ENCODE measurements at regions not wholly inside any gene's neighbourhood (a gene's known extent, or its start where the extent isn't known, plus 50 kb on each side); places are given as distances from the start of the nearest gene placed in this dataset.

DNA sequence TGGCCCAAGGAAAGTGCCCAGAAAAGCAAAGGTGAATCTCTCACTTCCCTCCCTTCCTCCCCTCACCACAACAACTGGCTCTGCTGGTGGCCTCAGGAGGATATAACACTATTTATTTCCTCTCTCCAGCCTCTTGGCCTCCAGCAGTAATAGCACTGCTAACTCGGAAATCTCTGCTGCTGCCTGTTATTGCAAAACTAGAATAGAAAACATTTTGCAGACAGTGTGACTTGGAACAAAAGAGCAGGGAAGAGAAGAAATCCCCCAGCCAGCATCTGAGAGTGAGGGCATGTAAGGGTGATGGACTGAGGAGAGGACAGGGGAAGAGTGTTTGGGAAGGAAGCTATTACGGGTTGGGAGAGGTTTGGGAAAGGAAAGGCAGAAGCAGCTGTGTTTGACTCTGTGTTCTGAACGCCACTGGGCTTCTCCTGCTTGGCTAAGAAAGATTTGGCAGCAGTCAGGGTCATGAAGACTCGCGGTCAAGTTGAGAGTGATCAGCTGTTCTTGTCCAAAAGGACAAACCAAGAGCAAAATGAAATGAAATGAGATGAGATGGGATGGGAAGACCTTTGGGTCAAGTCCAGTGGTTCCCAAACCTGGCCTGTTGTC lies 81.0 kb upstream of the SNX9 start:
- TF ChIP-seq, protein P1, sequence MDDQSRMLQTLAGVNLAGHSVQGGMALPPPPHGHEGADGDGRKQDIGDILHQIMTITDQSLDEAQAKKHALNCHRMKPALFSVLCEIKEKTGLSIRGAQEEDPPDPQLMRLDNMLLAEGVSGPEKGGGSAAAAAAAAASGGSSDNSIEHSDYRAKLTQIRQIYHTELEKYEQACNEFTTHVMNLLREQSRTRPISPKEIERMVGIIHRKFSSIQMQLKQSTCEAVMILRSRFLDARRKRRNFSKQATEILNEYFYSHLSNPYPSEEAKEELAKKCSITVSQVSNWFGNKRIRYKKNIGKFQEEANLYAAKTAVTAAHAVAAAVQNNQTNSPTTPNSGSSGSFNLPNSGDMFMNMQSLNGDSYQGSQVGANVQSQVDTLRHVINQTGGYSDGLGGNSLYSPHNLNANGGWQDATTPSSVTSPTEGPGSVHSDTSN (IDR thresholded peaks at IDR 0.05) = no peak
- TF ChIP-seq, protein P2, sequence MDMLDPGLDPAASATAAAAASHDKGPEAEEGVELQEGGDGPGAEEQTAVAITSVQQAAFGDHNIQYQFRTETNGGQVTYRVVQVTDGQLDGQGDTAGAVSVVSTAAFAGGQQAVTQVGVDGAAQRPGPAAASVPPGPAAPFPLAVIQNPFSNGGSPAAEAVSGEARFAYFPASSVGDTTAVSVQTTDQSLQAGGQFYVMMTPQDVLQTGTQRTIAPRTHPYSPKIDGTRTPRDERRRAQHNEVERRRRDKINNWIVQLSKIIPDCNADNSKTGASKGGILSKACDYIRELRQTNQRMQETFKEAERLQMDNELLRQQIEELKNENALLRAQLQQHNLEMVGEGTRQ (IDR thresholded peaks at IDR 0.05) = no peak
- no peak for TF ChIP-seq FOXS1 (CRISPR knock-in tag; IDR thresholded peaks at IDR 0.05)
- TF ChIP-seq, protein P3, sequence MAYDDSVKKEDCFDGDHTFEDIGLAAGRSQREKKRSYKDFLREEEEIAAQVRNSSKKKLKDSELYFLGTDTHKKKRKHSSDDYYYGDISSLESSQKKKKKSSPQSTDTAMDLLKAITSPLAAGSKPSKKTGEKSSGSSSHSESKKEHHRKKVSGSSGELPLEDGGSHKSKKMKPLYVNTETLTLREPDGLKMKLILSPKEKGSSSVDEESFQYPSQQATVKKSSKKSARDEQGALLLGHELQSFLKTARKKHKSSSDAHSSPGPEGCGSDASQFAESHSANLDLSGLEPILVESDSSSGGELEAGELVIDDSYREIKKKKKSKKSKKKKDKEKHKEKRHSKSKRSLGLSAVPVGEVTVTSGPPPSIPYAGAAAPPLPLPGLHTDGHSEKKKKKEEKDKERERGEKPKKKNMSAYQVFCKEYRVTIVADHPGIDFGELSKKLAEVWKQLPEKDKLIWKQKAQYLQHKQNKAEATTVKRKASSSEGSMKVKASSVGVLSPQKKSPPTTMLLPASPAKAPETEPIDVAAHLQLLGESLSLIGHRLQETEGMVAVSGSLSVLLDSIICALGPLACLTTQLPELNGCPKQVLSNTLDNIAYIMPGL (CRISPR knock-in tag; IDR thresholded peaks at IDR 0.05; ENCODE audit: borderline replicate concordance) = no peak
- no peak for TF ChIP-seq ZFP36 (IDR thresholded peaks at IDR 0.05; ENCODE audit: borderline replicate concordance, partially characterized antibody)
- TF ChIP-seq HOXB13 (CRISPR knock-in tag; IDR thresholded peaks at IDR 0.05; ENCODE audit: low read depth) = no peak
- TF ChIP-seq RAD21 (conservative IDR thresholded peaks at IDR 0.05 in 1 of 2, IDR thresholded peaks at IDR 0.05 in 1 of 2) = no peak
- TF ChIP-seq, protein P4, sequence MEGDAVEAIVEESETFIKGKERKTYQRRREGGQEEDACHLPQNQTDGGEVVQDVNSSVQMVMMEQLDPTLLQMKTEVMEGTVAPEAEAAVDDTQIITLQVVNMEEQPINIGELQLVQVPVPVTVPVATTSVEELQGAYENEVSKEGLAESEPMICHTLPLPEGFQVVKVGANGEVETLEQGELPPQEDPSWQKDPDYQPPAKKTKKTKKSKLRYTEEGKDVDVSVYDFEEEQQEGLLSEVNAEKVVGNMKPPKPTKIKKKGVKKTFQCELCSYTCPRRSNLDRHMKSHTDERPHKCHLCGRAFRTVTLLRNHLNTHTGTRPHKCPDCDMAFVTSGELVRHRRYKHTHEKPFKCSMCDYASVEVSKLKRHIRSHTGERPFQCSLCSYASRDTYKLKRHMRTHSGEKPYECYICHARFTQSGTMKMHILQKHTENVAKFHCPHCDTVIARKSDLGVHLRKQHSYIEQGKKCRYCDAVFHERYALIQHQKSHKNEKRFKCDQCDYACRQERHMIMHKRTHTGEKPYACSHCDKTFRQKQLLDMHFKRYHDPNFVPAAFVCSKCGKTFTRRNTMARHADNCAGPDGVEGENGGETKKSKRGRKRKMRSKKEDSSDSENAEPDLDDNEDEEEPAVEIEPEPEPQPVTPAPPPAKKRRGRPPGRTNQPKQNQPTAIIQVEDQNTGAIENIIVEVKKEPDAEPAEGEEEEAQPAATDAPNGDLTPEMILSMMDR (IDR thresholded peaks at IDR 0.05) = no peak
- no peak for TF ChIP-seq CHD4 (IDR thresholded peaks at IDR 0.05; ENCODE audit: borderline replicate concordance)
- TF ChIP-seq TP53 (CRISPR knock-in tag; IDR thresholded peaks at IDR 0.05) = no peak
- no peak for TF ChIP-seq FOSB (CRISPR knock-in tag; IDR thresholded peaks at IDR 0.05)
- no peak for TF ChIP-seq GATA3 (IDR thresholded peaks at IDR 0.05; ENCODE audit: borderline replicate concordance)
- H3K4me3 ChIP-seq = no peak overlapping the region
- H3K4me2 ChIP-seq = no peak overlapping the region
- no peak for ATAC-seq
- no peak for FAIRE-seq
- H3K4me1 ChIP-seq = no peaks in the 10 kb centered on the region
- POLR2A ChIA-PET = no interaction called here
- H3K27ac ChIP-seq = no peak overlapping the region
- no peaks in the 10 kb centered on the region; the same call in 2 of the 3 replicates for H3K9me3 ChIP-seq
- 58% methylated on average over 5 of the region's 5 CpGs for WGBS (ENCODE audit: missing lambda C conversion rate)
- no peak for DNase-seq (ENCODE audit: low read depth in 1 of 2, low spot score in 1 of 2)
- CTCF ChIA-PET = no interaction called here

DNA sequence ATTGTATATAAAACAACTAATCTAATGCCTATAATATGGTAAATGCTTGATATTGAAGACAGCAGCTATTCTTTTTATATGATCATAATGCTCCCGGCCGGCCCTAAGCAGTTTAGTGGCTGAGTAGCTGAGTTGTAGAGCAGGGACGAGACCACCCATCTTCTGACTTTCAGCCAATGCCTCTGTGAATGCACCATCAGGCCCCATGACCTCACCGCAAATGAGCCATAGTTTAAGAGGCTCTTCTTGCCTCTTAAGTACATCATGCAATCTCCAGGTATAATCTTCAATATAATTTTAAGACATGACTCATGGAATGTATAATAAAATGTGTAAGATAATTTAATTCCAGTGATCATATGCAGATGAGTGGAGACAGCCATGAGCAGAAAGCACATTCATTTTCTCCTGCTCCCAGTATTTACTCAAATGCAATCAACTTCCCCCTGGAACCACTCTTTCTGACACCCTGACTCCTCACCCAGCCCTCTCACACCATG lies 78.9 kb upstream of the SNX9 start:
- no peak overlapping the region for H3K4me2 ChIP-seq
- ChIA-PET POLR2A (no interaction called here), CTCF (interaction anchor here (0.7 to 3.6 kb wide), 2 partner anchors 12 to 75 kb away, joined by 3 to 15 read pairs; no protein-coding TSS in a partner anchor)
- no peak for DNase-seq (ENCODE audit: low read depth in 1 of 2, low spot score in 1 of 2)
- FAIRE-seq = no peak
- H3K4me3 ChIP-seq = no peak overlapping the region
- H3K9me3 ChIP-seq = no peaks in the 10 kb centered on the region; the same call in 2 of the 3 replicates
- no peak for ATAC-seq
- H3K27ac ChIP-seq = no peak overlapping the region
- 81% methylated on average over 4 of the region's 4 CpGs for WGBS (ENCODE audit: missing lambda C conversion rate)
- no peaks in the 10 kb centered on the region for H3K4me1 ChIP-seq
- TF ChIP-seq, protein P5, sequence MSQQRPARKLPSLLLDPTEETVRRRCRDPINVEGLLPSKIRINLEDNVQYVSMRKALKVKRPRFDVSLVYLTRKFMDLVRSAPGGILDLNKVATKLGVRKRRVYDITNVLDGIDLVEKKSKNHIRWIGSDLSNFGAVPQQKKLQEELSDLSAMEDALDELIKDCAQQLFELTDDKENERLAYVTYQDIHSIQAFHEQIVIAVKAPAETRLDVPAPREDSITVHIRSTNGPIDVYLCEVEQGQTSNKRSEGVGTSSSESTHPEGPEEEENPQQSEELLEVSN (IDR thresholded peaks at IDR 0.05; ENCODE audit: borderline replicate concordance, low read depth) = no peak
- no peak for TF ChIP-seq PHF8 (IDR thresholded peaks at IDR 0.05; ENCODE audit: borderline replicate concordance, low read depth)
- no peak for TF ChIP-seq RNF2 (IDR thresholded peaks at IDR 0.05; ENCODE audit: borderline replicate concordance, low read depth)
- no peak for TF ChIP-seq FOXS1 (CRISPR knock-in tag; IDR thresholded peaks at IDR 0.05)
- no peak for TF ChIP-seq HOXA7 (CRISPR knock-in tag; IDR thresholded peaks at IDR 0.05)
- TF ChIP-seq, protein P6, sequence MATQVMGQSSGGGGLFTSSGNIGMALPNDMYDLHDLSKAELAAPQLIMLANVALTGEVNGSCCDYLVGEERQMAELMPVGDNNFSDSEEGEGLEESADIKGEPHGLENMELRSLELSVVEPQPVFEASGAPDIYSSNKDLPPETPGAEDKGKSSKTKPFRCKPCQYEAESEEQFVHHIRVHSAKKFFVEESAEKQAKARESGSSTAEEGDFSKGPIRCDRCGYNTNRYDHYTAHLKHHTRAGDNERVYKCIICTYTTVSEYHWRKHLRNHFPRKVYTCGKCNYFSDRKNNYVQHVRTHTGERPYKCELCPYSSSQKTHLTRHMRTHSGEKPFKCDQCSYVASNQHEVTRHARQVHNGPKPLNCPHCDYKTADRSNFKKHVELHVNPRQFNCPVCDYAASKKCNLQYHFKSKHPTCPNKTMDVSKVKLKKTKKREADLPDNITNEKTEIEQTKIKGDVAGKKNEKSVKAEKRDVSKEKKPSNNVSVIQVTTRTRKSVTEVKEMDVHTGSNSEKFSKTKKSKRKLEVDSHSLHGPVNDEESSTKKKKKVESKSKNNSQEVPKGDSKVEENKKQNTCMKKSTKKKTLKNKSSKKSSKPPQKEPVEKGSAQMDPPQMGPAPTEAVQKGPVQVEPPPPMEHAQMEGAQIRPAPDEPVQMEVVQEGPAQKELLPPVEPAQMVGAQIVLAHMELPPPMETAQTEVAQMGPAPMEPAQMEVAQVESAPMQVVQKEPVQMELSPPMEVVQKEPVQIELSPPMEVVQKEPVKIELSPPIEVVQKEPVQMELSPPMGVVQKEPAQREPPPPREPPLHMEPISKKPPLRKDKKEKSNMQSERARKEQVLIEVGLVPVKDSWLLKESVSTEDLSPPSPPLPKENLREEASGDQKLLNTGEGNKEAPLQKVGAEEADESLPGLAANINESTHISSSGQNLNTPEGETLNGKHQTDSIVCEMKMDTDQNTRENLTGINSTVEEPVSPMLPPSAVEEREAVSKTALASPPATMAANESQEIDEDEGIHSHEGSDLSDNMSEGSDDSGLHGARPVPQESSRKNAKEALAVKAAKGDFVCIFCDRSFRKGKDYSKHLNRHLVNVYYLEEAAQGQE (IDR thresholded peaks at IDR 0.05) = no peak
- no peak for TF ChIP-seq CBX2 (IDR thresholded peaks at IDR 0.05; ENCODE audit: borderline replicate concordance, low read depth)
- no peak for TF ChIP-seq TFCP2L1 (CRISPR knock-in tag; IDR thresholded peaks at IDR 0.05)
- no peak for TF ChIP-seq BCL3 (IDR thresholded peaks at IDR 0.05)
- no peak for TF ChIP-seq MYC (IDR thresholded peaks at IDR 0.05; ENCODE audit: borderline replicate concordance, low read length)
- TF ChIP-seq, protein P7, sequence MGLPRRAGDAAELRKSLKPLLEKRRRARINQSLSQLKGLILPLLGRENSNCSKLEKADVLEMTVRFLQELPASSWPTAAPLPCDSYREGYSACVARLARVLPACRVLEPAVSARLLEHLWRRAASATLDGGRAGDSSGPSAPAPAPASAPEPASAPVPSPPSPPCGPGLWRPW (IDR thresholded peaks at IDR 0.05) = no peak
- TF ChIP-seq POLR2A (IDR thresholded peaks at IDR 0.05; ENCODE audit: low read length) = no peak
- no peak for TF ChIP-seq JUNB (IDR thresholded peaks at IDR 0.05)
- no peak for TF ChIP-seq BHLHE40 (IDR thresholded peaks at IDR 0.05; ENCODE audit: low read depth, low read length)
